HG03521 (cell line): ENCODE measurements at regions not wholly inside any gene's neighbourhood (a gene's known extent, or its start where the extent isn't known, plus 50 kb on each side); places are given as distances from the start of the nearest gene placed in this dataset.

Source experiments
- ATAC-seq: cut with Tn5 transposase; IDR thresholded peaks from one replicate; pipeline ENCODE4 v1.9.1; 2021; ENCODE audit warnings: mild to moderate bottlenecking, moderate library complexity; ENCODE audit not compliant: unreplicated experiment

GRCh38 chr2:150417278-150417677 is 70.2 kb downstream of the RND3 start:
- ATAC-seq: no peak

GRCh38 chr2:150415022-150415421 is 72.4 kb downstream of the RND3 start:
- no peak for ATAC-seq

- ATAC-seq: no peak
These were observed 73.6 kb downstream of the RND3 start for GRCh38 chr2:150413910-150414309.

- ATAC-seq: no peak
These were observed 74.1 kb downstream of the RND3 start for GRCh38 chr2:150413366-150413765.

- ATAC-seq: no peak
These were observed 76.7 kb downstream of the RND3 start for GRCh38 chr2:150410809-150411208.

- no peak for ATAC-seq
These were observed 78.3 kb downstream of the RND3 start for GRCh38 chr2:150409196-150409595.

GRCh38 chr2:150404147-150404546 is 83.3 kb downstream of the RND3 start:
- no peak for ATAC-seq

GRCh38 chr2:150403457-150403856 is 84.0 kb downstream of the RND3 start:
- no peak for ATAC-seq

- ATAC-seq: no peak
These were observed 84.5 kb downstream of the RND3 start for GRCh38 chr2:150402953-150403352.

- ATAC-seq: no peak
These were observed 86.6 kb downstream of the RND3 start for GRCh38 chr2:150400849-150401248.

- no peak for ATAC-seq
These were observed 94.9 kb downstream of the RND3 start for GRCh38 chr2:150392614-150393013.

- no peak for ATAC-seq
These were observed 95.7 kb downstream of the RND3 start for GRCh38 chr2:150391779-150392178.

GRCh38 chr2:150389447-150389846 is 98.0 kb downstream of the RND3 start:
- no peak for ATAC-seq

- no peak for ATAC-seq
These were observed 99.2 kb downstream of the RND3 start for GRCh38 chr2:150388289-150388625.

GRCh38 chr2:150387586-150388288 is 99.7 kb downstream of the RND3 start:
- ATAC-seq: no peak

- ATAC-seq: no peak
These were observed 102.3 kb downstream of the RND3 start for GRCh38 chr2:150385211-150385610.

- no peak for ATAC-seq
These were observed 103.9 kb downstream of the RND3 start for GRCh38 chr2:150383587-150383986.

- no peak for ATAC-seq
These were observed 108.3 kb downstream of the RND3 start for GRCh38 chr2:150379166-150379565.

- ATAC-seq: no peak
These were observed 108.8 kb downstream of the RND3 start for GRCh38 chr2:150378686-150379085.

- ATAC-seq: no peak
These were observed 110.7 kb downstream of the RND3 start for GRCh38 chr2:150376553-150377335.

- no peak for ATAC-seq
These were observed 112.1 kb downstream of the RND3 start for GRCh38 chr2:150375333-150375732.

- ATAC-seq: no peak
These were observed 113.0 kb downstream of the RND3 start for GRCh38 chr2:150374492-150374891.

GRCh38 chr2:150373374-150373773 is 114.1 kb downstream of the RND3 start:
- ATAC-seq: no peak
